GM21423 (cell line): ENCODE measurements at regions not wholly inside any gene's neighbourhood (a gene's known extent, or its start where the extent isn't known, plus 50 kb on each side); places are given as distances from the start of the nearest gene placed in this dataset.

ENCODE experiments used
- ATAC-seq: cut with Tn5 transposase; IDR thresholded peaks from one replicate; pipeline ENCODE4 v1.9.1; 2021; ENCODE audit warnings: mild to moderate bottlenecking, moderate library complexity; ENCODE audit not compliant: unreplicated experiment

DNA sequence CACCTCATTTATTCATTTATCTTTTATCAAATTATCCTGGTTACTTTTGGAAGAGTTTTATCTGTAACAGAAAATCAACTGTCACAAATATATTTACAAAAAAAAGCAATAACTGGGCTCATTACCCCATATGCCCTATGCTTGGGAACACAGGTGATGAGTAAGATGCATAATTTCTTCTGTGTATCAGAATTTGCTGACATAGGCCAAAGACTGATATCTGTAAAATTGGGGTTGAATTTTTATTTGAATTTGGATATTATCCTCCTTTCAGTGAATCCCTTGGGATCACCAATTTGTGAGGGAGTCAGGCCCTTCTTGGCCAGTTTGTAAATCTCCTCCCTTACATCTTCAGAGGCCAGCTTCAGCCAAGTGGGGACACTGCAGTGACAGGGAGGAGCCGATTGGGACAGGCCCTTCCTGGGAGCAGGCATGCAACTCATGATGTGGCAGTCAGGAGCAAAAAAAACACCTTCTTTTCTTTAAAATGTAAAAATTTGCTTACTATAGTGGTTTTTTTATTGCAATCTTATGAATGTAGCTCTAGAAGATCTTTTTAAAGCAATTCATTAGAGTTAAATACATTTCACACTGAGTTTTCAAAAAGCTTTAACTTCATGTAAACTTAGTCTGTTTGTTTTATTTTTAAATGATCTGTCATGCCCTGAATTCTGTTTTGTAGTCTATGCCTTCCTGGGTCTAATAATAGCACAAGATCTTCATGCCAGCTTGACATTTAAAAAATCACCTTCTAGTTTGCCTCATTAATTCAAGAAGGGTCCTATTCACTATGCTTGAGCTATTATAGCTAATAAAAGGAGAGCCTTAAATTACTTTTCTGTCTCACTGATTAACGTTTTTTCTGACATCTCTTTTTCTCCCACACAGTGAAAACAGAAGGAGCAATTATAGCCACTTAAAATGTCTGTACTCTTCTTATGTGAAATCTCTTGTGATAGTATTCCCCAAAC, 136.6 kb upstream of the SPRY1 start:
- no peak for ATAC-seq

- no peak for ATAC-seq
Observed at GRCh38 chr4:123260653-123261052, 135.9 kb upstream of the SPRY1 start.

- ATAC-seq, result no peak
Observed at GRCh38 chr4:123262080-123262479, 134.5 kb upstream of the SPRY1 start.

- no peak for ATAC-seq
Observed at GRCh38 chr4:123265443-123265842, 131.2 kb upstream of the SPRY1 start.

- no peak for ATAC-seq
Observed at GRCh38 chr4:123266221-123266620, 130.4 kb upstream of the SPRY1 start.

- no peak for ATAC-seq
Observed at GRCh38 chr4:123278755-123279154, 117.8 kb upstream of the SPRY1 start.

GRCh38 chr4:123283371-123283895, 113.2 kb upstream of the SPRY1 start:
- no peak for ATAC-seq

DNA sequence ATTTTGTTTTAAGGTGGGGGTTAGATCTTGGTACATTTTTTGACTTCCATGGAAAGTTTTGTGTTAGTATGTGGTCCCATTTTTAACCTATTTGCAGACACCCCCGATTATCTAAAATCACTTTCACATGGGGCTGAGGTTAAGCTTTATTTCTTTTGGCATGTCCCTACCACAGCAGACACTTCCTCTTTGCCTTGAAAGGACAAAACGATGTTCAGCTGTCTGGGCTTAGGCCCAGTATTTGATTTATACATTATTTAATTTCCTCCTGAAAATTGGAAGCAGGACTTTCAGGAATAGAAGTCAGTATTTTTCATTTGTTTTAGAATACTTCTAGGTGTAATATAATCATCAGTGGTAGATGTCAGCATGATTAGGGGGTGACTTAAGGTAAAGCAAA, 112.4 kb upstream of the SPRY1 start:
- no peak for ATAC-seq

DNA sequence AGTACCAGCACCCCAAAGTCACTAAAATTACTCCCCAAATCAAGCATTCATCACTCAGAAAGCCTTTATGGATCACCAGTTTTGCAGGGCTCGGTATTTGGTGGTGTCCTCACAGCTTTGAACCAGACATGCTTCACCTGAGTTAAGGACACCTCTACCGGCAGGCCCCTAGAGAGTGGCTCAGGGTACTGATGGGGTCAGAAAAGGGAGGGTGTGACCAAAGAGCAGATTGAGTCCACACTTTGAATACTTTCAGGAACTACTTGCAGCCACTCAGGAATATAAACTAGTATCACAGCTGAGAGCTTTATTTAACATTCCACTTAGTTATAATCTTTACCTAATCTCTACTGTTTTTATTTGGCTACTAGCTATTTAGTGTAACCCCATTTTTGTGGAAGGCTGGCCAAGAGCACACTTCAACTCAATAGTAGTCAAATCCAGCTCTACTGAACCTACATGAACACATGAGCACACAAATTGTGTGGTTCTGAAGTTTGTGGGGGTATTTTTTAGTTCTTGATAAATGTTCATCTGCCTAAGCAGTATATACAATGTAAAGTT, 109.6 kb upstream of the SPRY1 start:
- ATAC-seq, result no peak

- peak; percentile 84 for ATAC-seq
Observed at GRCh38 chr4:123288309-123289025, 108.1 kb upstream of the SPRY1 start.

GRCh38 chr4:123291329-123291728, 105.3 kb upstream of the SPRY1 start:
- ATAC-seq, result no peak

GRCh38 chr4:123297836-123298235, 98.8 kb upstream of the SPRY1 start:
- ATAC-seq, result peak; percentile 50

DNA sequence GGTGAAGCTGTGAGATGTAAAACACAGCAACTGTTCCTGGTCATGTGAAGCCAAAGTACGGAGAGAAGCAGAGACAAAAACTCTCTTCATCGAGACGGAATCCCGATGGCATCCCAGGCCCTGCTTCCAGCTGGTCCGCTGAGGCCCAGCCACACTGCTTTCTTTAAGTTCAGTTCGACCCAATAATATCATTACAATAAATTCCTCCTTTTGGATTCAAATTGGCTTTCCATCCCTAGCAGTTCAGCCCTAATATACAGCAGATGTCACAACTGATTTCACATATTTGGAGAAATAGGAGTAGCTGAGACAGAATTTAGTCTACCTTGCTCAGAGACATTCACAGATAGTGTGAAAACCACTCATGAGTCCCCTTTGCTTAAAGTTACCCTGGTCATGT, 98.3 kb upstream of the SPRY1 start:
- no peak for ATAC-seq

DNA sequence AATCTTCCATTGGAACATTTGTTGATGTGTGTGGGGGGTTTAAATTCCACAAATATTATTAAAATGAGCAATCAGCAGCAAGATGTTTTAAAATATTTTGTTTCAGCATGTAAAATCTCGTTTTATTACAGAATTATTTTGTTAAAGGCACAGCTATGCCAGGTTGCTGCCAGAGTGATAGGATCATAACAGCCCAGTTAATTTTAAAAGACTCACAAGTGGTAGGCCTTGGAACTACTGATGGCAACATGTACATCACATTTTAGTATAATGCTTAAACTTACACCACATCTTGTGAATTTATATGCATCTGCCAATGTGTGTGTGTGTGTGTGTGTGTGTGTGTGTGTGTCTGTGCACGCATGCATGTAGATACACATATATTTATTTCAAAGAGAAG, 97.8 kb upstream of the SPRY1 start:
- no peak for ATAC-seq

- no peak for ATAC-seq
Observed at GRCh38 chr4:123299212-123299691, 97.3 kb upstream of the SPRY1 start.

- ATAC-seq, result no peak
Observed at GRCh38 chr4:123300222-123301039, 96.2 kb upstream of the SPRY1 start.

GRCh38 chr4:123301923-123302322, 94.7 kb upstream of the SPRY1 start:
- no peak for ATAC-seq

DNA sequence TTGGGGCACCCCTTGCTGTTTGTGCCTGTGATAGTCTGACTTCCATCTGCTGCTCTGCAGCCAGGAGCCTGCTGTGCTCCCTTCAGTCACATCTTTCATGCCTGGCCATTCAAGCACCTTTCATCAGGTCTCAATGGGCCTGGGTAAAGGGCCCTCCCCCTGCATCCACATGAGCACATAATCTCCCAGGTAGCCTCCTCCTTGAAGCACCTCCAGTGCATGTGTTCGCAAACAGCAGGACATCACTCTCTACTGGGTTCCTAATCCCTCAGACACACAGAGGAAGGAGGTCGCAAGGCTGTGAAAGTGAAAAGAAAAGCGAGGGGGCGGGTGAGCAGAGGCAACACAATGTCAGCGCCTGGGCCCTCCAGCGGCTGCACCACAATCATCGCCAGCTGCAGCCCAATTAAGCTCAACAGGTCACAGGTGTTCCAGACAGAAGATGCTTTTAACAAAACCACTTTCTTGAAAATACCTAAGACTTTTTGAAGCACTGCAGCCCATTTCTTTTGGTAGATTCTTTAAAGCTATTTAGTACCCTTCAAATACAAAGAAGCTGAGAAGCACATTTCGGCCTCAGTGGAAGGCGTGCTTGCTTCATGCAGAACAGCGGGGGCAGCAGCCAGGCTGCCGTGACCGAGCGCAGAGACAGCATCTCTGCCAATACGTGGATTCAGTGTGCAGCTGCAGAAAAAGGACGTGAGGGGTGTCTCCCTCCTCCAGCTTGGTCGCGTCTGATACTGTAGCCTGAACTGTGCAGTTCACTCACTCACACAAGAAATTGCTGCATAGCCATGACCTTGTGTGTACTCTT, 92.2 kb upstream of the SPRY1 start:
- peak; percentile 63 for ATAC-seq

DNA sequence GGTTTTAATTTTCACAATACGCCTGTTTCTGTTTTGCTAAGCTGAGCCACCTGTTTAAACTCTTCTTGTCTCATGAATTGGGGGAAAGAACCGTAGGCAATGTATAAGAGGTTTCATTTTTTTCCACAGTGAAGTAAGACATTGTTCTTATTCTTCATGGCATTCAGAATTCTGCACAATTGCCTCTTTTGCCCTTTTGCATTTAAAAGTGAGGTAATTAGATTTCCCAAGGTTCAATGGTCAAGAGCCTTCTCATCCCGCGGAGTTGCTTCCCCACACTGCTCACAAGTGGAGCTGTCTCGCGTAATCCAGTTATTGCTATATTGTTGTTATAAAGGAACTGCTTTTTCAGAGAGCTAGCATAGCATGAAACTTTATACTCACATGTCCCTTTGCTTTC, 90.9 kb upstream of the SPRY1 start:
- ATAC-seq, result no peak

GRCh38 chr4:123306769-123307168, 89.8 kb upstream of the SPRY1 start:
- no peak for ATAC-seq
